ENCODE measurements at regions not wholly inside any gene's neighbourhood (a gene's known extent, or its start where the extent isn't known, plus 50 kb on each side); places are given as distances from the start of the nearest gene placed in this dataset.

DNA sequence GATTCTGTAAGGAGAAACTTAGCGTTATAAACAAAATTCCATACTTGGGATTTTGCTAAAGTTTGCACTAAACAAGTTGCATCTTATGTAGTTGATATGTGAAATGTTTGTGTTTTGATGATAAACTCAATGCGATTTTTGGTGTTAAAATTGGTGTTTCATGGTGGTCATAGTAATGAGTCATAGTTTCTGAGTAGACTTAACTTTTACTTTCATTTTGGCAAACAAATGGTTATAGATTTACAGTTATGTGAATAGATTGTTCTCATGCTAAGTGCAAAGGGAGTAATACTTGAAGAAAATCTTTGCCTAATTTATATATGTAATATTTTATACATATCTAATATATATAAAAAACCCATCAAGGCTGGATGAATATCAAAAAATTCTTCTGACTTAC is 107.3 kb upstream of the ELAVL2 start:
- H3K4me1 Mint-ChIP-seq: no peaks in the 10 kb centered on the region
- TF ChIP-seq, protein P1, sequence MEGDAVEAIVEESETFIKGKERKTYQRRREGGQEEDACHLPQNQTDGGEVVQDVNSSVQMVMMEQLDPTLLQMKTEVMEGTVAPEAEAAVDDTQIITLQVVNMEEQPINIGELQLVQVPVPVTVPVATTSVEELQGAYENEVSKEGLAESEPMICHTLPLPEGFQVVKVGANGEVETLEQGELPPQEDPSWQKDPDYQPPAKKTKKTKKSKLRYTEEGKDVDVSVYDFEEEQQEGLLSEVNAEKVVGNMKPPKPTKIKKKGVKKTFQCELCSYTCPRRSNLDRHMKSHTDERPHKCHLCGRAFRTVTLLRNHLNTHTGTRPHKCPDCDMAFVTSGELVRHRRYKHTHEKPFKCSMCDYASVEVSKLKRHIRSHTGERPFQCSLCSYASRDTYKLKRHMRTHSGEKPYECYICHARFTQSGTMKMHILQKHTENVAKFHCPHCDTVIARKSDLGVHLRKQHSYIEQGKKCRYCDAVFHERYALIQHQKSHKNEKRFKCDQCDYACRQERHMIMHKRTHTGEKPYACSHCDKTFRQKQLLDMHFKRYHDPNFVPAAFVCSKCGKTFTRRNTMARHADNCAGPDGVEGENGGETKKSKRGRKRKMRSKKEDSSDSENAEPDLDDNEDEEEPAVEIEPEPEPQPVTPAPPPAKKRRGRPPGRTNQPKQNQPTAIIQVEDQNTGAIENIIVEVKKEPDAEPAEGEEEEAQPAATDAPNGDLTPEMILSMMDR (IDR thresholded peaks at IDR 0.05; ENCODE audit: unreplicated experiment in 3 of 3): no peak
- H3K4me3 Mint-ChIP-seq: no peak overlapping the region
- H3K9me3 Mint-ChIP-seq: peaks cover 2% of the 10 kb centered on the region
- H3K27me3 Mint-ChIP-seq (ENCODE audit: low read depth): no peaks in the 10 kb centered on the region
- H3K36me3 Mint-ChIP-seq (ENCODE audit: low read depth): no peaks in the 10 kb centered on the region
- no peak overlapping the region for H3K27ac Mint-ChIP-seq

DNA sequence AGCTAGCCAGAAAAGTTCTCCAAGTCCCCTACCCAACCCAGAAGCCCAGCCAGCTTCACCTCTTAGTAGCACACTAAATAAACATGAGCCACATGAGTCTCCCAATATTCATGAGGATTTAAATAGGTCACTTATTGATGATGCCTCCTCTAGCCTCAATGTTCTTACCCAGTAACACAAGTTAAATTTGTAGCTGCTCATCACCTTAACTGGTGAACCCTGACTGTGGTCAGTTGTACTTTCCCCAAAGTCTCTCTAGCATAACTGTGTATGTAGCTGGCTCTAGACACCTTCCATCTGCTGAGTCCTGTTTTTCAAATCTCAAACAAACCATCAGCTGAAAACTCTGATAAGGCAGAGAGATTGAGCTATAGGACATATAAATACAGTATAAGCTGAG is 100.3 kb upstream of the ELAVL2 start:
- no peaks in the 10 kb centered on the region for H3K4me1 Mint-ChIP-seq
- no peaks in the 10 kb centered on the region for H3K27me3 Mint-ChIP-seq (ENCODE audit: low read depth)
- H3K9me3 Mint-ChIP-seq: peaks cover 2% of the 10 kb centered on the region
- TF ChIP-seq, protein P1 (IDR thresholded peaks at IDR 0.05; ENCODE audit: unreplicated experiment in 3 of 3): no peak
- no peak overlapping the region for H3K4me3 Mint-ChIP-seq
- H3K36me3 Mint-ChIP-seq (ENCODE audit: low read depth): no peaks in the 10 kb centered on the region
- no peak overlapping the region for H3K27ac Mint-ChIP-seq

DNA sequence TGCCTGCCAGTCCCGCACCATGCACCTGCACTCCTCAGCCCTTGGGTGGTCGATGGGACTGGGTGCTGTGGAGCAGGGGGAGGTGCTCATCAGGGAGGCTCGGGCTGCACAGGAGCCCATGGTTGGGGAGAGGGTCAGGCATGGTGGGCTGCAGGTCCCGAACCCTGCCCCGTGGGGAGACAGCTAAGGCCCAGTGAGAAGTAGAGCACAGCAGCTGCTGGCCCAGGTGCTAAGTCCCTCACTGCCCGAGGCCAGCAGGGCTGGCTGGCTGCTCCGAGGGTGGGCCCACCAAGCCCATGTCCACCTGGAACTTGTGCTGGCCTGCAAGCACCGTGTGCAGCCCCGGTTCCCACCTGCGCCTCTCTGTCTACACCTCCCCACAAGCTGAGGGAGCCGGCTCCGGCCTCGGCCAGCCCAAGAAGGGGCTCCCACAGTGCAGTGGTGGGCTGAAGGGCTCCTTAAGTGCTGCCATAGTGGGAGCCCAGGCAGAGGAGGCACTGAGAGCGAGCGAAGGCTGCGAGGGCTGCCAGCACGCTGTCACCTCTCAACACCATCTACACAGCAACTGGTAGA is 88.5 kb upstream of the ELAVL2 start:
- H3K9me3 Mint-ChIP-seq: no peaks in the 10 kb centered on the region
- H3K36me3 Mint-ChIP-seq (ENCODE audit: low read depth): no peaks in the 10 kb centered on the region
- no peaks in the 10 kb centered on the region for H3K4me1 Mint-ChIP-seq
- H3K27me3 Mint-ChIP-seq (ENCODE audit: low read depth): no peaks in the 10 kb centered on the region
- no peak overlapping the region for H3K27ac Mint-ChIP-seq
- H3K4me3 Mint-ChIP-seq: no peak overlapping the region
- TF ChIP-seq, protein P1 (IDR thresholded peaks at IDR 0.05; ENCODE audit: unreplicated experiment in 3 of 3): no peak

DNA sequence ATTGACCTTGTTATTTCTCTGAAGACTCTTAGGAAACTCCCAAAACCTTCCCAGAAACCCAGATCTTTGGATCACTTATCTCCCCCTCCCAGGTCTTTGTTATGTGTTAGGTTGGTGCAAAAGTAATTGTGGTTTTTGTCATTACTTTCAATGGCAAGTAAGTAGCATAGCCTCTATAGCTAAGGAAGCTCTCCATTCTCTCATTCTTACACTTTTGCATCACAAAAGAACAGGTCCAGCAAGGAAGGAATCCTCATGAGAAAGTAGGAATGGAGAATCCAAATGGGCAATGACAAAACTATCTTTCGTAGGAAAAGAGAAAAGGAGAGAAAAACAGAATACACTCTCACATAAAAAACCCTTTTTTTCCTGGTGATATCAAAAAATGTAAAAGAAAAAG is 81.3 kb upstream of the ELAVL2 start:
- Mint-ChIP-seq H3K27me3 (ENCODE audit: low read depth) (no peaks in the 10 kb centered on the region), H3K36me3 (ENCODE audit: low read depth) (no peaks in the 10 kb centered on the region), H3K9me3 (no peaks in the 10 kb centered on the region), H3K4me3 (no peak overlapping the region), H3K4me1 (no peaks in the 10 kb centered on the region), H3K27ac (no peak overlapping the region)
- TF ChIP-seq, protein P1 (IDR thresholded peaks at IDR 0.05; ENCODE audit: unreplicated experiment in 3 of 3): no peak

DNA sequence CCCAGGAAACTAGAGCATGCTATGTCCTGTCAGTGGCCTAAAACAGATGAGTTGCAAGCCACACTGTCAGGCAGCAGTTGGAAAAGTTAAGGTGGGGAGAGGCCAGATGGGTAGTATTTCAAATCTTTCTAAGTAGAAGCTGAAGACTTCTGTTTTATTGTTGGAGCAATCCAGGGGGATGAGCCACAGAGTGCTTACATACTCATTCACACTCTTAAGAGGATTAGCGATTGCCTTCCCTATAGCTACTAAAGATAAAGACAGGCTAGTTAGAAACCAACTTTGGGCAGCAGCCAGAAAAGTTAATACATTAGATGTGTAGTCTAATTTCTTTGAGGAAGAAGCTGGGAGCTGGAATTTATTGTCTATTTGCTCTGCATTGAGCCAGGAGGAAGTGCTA is 61.7 kb upstream of the ELAVL2 start:
- Mint-ChIP-seq H3K27me3 (ENCODE audit: low read depth) (no peaks in the 10 kb centered on the region), H3K9me3 (peaks cover 20% of the 10 kb centered on the region), H3K27ac (no peak overlapping the region), H3K36me3 (ENCODE audit: low read depth) (peaks cover 4% of the 10 kb centered on the region), H3K4me3 (no peak overlapping the region), H3K4me1 (no peaks in the 10 kb centered on the region)
- TF ChIP-seq, protein P1 (IDR thresholded peaks at IDR 0.05; ENCODE audit: unreplicated experiment in 3 of 3): no peak

All from nephron (organoid).